H9 (cell line): ENCODE measurements at regions not wholly inside any gene's neighbourhood (a gene's known extent, or its start where the extent isn't known, plus 50 kb on each side); places are given as distances from the start of the nearest gene placed in this dataset.

Experiments
- DNase-seq: peaks from one replicate; pipeline ENCODE4 v3.0.0-alpha.2; 2017
- H2AFZ ChIP-seq: one replicate; pipeline ENCODE4 v1.6.1; 2013; ENCODE audit warnings: mild to moderate bottlenecking, low read length, control low read depth, moderate library complexity
- H2AK5ac ChIP-seq: 2 replicates; pipeline ENCODE4 v1.6.1; 2013; ENCODE audit warnings: low read length, control low read depth, mixed read lengths; ENCODE audit not compliant: insufficient read length
- H2BK120ac ChIP-seq: one replicate; pipeline ENCODE4 v1.6.1; 2013; ENCODE audit warnings: low read depth, mild to moderate bottlenecking, low read length, control low read depth, inconsistent platforms; ENCODE audit not compliant: poor library complexity, severe bottlenecking
- H2BK12ac ChIP-seq: 2 replicates; pipeline ENCODE4 v1.6.1; 2013; ENCODE audit warnings: low read length, control low read depth, mixed read lengths, low read depth; ENCODE audit not compliant: insufficient read length
- H2BK15ac ChIP-seq: 2 replicates; pipeline ENCODE4 v1.6.1; 2013; ENCODE audit warnings: low read depth, low read length, control low read depth
- H2BK20ac ChIP-seq: one replicate; pipeline ENCODE4 v1.6.1; 2013; ENCODE audit warnings: low read depth, mild to moderate bottlenecking, low read length, control low read depth, inconsistent platforms; ENCODE audit not compliant: poor library complexity, severe bottlenecking
- H2BK5ac ChIP-seq: 2 replicates; pipeline ENCODE4 v1.6.1; 2013; ENCODE audit warnings: low read length, control low read depth, mixed read lengths; ENCODE audit not compliant: insufficient read length
- H3K14ac ChIP-seq: 2 replicates; pipeline ENCODE4 v1.6.1; 2013; ENCODE audit warnings: low read length, control low read depth; ENCODE audit not compliant: insufficient read depth
- H3K18ac ChIP-seq: 2 replicates; pipeline ENCODE4 v1.6.1; 2013; ENCODE audit warnings: low read depth, mild to moderate bottlenecking, mixed read lengths, low read length, control low read depth; ENCODE audit not compliant: insufficient read length
- H3K23ac ChIP-seq: 2 replicates; pipeline ENCODE4 v1.6.1; 2013; ENCODE audit warnings: low read length, control low read depth, mixed read lengths, low read depth; ENCODE audit not compliant: insufficient read length
- H3K23me2 ChIP-seq: 2 replicates; pipeline ENCODE4 v1.6.1; 2013; ENCODE audit warnings: low read depth, mild to moderate bottlenecking, mixed read lengths, low read length, control low read depth; ENCODE audit not compliant: insufficient read length, poor library complexity, severe bottlenecking
- H3K27ac ChIP-seq: 2 replicates; pipeline ENCODE4 v1.5.1; 2013; ENCODE audit warnings: low read length, control low read depth, mixed read lengths, low read depth; ENCODE audit not compliant: insufficient read length
- H3K27me3 ChIP-seq: 2 replicates; pipeline ENCODE4 v1.6.1; 2013; ENCODE audit warnings: low read length, control low read depth, inconsistent platforms; ENCODE audit not compliant: insufficient read depth
- H3K4ac ChIP-seq: 2 replicates; pipeline ENCODE4 v1.6.1; 2013; ENCODE audit warnings: low read depth, mild to moderate bottlenecking, control low read depth, inconsistent platforms, low read length, moderate library complexity
- H3K4me1 ChIP-seq: 2 replicates; pipeline ENCODE4 v1.6.1; 2013; ENCODE audit warnings: low read length, control low read depth, inconsistent platforms; ENCODE audit not compliant: insufficient read depth
- H3K4me2 ChIP-seq: 2 replicates; pipeline ENCODE4 v1.6.1; 2013; ENCODE audit warnings: low read length, control low read depth, mixed read lengths; ENCODE audit not compliant: insufficient read length, insufficient read depth
- H3K56ac ChIP-seq: 2 replicates; pipeline ENCODE4 v1.6.1; 2013; ENCODE audit warnings: low read depth, mild to moderate bottlenecking, mixed read lengths, low read length, control low read depth; ENCODE audit not compliant: insufficient read length
- H3K79me1 ChIP-seq: 2 replicates; pipeline ENCODE4 v1.6.1; 2013; ENCODE audit warnings: low read depth, mild to moderate bottlenecking, moderate library complexity, low read length, control low read depth, inconsistent platforms; ENCODE audit not compliant: insufficient read depth, poor library complexity, severe bottlenecking
- H3K79me2 ChIP-seq: 2 replicates; pipeline ENCODE4 v1.6.1; 2013; ENCODE audit warnings: low read length, control low read depth, inconsistent platforms; ENCODE audit not compliant: insufficient read depth
- H3K9ac ChIP-seq: 2 replicates; pipeline ENCODE4 v1.6.1; 2013; ENCODE audit warnings: low read length, control low read depth, mixed read lengths; ENCODE audit not compliant: insufficient read length; ENCODE audit errors: extremely low read depth
- H3K9me3 ChIP-seq: one replicate; pipeline ENCODE4 v1.6.1; 2013; ENCODE audit warnings: low read depth, low read length, inconsistent platforms; ENCODE audit not compliant: control insufficient read depth
- H3T11ph ChIP-seq: one replicate; pipeline ENCODE4 v1.6.1; 2013; ENCODE audit warnings: mild to moderate bottlenecking, low read length, control low read depth, inconsistent platforms
- H4K20me1 ChIP-seq: one replicate; pipeline ENCODE4 v1.6.1; 2013; ENCODE audit not compliant: control insufficient read depth, insufficient read length, insufficient read depth
- H4K5ac ChIP-seq: 2 replicates; pipeline ENCODE4 v1.6.1; 2013; ENCODE audit warnings: low read depth, mild to moderate bottlenecking, mixed read lengths, low read length, control low read depth; ENCODE audit not compliant: insufficient read length
- H4K8ac ChIP-seq: replicated peaks from 2 replicates; pipeline ENCODE4 v1.6.1; 2013; ENCODE audit warnings: low read length, control low read depth, mixed read lengths, low read depth; ENCODE audit not compliant: insufficient read length
- H4K91ac ChIP-seq: 2 replicates; pipeline ENCODE4 v1.6.1; 2013; ENCODE audit warnings: low read depth, mild to moderate bottlenecking, moderate library complexity, mixed read lengths, low read length, control low read depth; ENCODE audit not compliant: insufficient read length
- H3K27ac Mint-ChIP-seq, 3 experiments: 2 replicates in 2 of 3; 3 replicates in 1 of 3; pipeline ENCODE4 v1.8.0; 2020 to 2021; ENCODE audit warnings: mixed read lengths in 3 of 3, mild to moderate bottlenecking in 1 of 3, moderate library complexity in 1 of 3
- H3K27me3 Mint-ChIP-seq: 2 replicates; pipeline ENCODE4 v1.8.0; 2021; ENCODE audit warnings: low read depth, mild to moderate bottlenecking, moderate library complexity, mixed read lengths
- H3K36me3 Mint-ChIP-seq, 3 experiments: 2 replicates in 2 of 3; 3 replicates in 1 of 3; pipeline ENCODE4 v1.8.0; 2020 to 2021; ENCODE audit warnings: low read depth in 3 of 3, mixed read lengths in 3 of 3; ENCODE audit not compliant: insufficient read depth in 1 of 3
- H3K4me1 Mint-ChIP-seq, 2 experiments: 2 replicates each; pipeline ENCODE4 v1.8.0; 2020; ENCODE audit warnings: mixed read lengths in 2 of 2
- H3K4me3 Mint-ChIP-seq, 2 experiments: 2 replicates in 1 of 2; 3 replicates in 1 of 2; pipeline ENCODE4 v1.8.0; 2020 to 2021; ENCODE audit warnings: mild to moderate bottlenecking in 2 of 2, mixed read lengths in 2 of 2, moderate library complexity in 1 of 2
- H3K9me3 Mint-ChIP-seq, 2 experiments: 2 replicates in 1 of 2; 3 replicates in 1 of 2; pipeline ENCODE4 v1.8.0; 2020; ENCODE audit warnings: mild to moderate bottlenecking in 2 of 2, mixed read lengths in 2 of 2, moderate library complexity in 1 of 2
- CTCF ChIP-seq: fragments of 200-600 bp; sonication (generic); conservative IDR thresholded peaks from 3 replicates; pipeline ENCODE4 v1.8.0; 2021; ENCODE audit warnings: antibody characterized with exemption, mild to moderate bottlenecking
- WGBS: extraction: QIAGEN DNeasy Blood & Tissue Kit; methylation state at CpG from one replicate; pipeline ENCODE4 v1.1.7; 2013; ENCODE audit warnings: missing lambda C conversion rate, low lambda C conversion rate, mixed read lengths; ENCODE audit not compliant: insufficient read length; ENCODE audit errors: extremely low coverage; 5-methylcytosine and 5-hydroxymethylcytosine counted together

DNA sequence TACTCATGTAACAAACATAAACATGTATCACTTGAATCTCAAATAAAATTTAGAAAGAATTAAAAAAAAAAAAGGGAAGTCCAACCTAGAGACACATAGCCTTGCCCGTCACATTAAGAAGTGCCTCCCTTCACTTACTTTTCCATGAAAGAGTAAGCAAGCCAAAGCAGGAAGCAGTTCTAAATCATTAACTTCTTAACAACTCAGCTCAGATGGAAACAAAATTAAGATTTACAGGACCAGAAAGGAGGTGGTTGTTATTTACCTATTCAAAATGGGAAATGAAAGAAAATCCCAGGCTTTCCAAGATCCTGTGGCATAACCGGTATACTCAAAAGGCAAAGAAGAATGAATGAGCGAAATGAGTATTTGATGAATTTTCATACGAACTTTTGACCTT lies 258.6 kb upstream of the DCN start:
- Histone ChIP-seq H4K8ac (no peak overlapping the region), H3K27ac (no peak overlapping the region), H2BK5ac (no peak overlapping the region), H2BK15ac (no peak overlapping the region), H2AK5ac (no peak overlapping the region), H3T11ph (no peak overlapping the region), H3K79me2 (no peaks in the 10 kb centered on the region), H2BK120ac (no peak overlapping the region), H3K23ac (no peak overlapping the region), H3K4ac (no peak overlapping the region), H3K4me1 (no peaks in the 10 kb centered on the region; the same call in 1 of the 2 replicates), H4K20me1 (no peaks in the 10 kb centered on the region), H3K9me3 (no peaks in the 10 kb centered on the region), H2AFZ (no peak overlapping the region), H2BK20ac (no peak overlapping the region), H4K5ac (no peak overlapping the region), H3K14ac (no peak overlapping the region), H3K56ac (no peak overlapping the region), H2BK12ac (no peak overlapping the region), H3K27me3 (no peaks in the 10 kb centered on the region), H3K79me1 (no peaks in the 10 kb centered on the region), H3K4me2 (no peak overlapping the region), H3K9ac (no peak overlapping the region), H3K18ac (no peak overlapping the region), H3K23me2 (no peaks in the 10 kb centered on the region), H4K91ac (no peak overlapping the region)
- Mint-ChIP-seq H3K9me3 (no peaks in the 10 kb centered on the region), H3K27me3 (no peaks in the 10 kb centered on the region), H3K27ac (no peak overlapping the region), H3K4me1 (peaks cover 6 to 7% of the 10 kb centered on the region in 2 experiments), H3K36me3 (no peaks in the 10 kb centered on the region), H3K4me3 (no peak overlapping the region)
- WGBS, result no CpG with 5 or more reads among the region's 4 CpGs
- no peak for TF ChIP-seq CTCF
- no peak for DNase-seq
